Stimulated activated CD4-positive, alpha-beta T cell treated with anti-CD3 and anti-CD28 coated beads, TNF-alpha, amount 100 ng/mL, for 24 hours (primary cell): ENCODE measurements at regions not wholly inside any gene's neighbourhood (a gene's known extent, or its start where the extent isn't known, plus 50 kb on each side); places are given as distances from the start of the nearest gene placed in this dataset.
"Not testable (repeated sequence)": the region's sequence is repeated elsewhere in the genome, so short reads cannot be mapped to it uniquely, and the experiment has no call there.

Experiments
- DNase-seq, 3 experiments: peaks; one replicate each; pipeline ENCODE4 v3.0.0-alpha.2; 2020; ENCODE audit warnings: low read depth in 3 of 3

DNA sequence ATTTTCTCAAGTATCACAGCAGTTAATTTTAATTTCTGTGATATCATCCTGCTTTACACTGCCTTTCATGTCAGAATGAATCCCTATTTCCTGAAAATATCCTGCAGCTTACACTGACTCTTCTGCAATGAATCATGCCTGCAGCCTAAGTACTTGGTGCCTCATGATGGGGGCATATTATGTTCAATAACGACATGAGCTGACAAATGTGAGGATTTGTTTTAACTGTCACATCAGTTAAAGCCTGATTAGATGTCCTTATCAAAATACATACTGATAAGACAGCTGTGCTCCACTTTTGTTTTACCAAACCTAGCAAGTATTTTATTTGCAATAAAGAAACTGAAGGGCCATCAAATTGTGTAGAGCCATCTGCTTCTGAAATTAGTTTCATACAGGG lies 359.9 kb upstream of the AGA start:
- no peak for DNase-seq

DNA sequence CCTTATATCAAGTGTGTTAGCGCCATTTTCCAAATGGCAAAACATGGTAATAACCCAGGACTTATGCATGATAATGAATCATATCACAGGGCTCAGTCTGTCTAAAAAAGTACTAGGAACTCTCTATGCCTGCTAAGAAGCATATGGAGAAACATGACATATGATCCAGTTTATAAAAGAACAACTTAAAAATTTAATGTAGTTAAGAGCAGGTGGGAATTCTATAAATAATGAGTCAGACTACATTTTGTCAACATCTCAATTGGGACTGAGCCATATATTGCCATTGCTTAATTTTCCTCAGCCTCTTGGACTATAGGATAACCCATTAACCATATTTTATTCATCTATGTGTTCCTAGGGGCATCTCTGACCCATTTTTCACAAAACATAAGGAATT lies 360.4 kb upstream of the AGA start:
- no peak for DNase-seq

- no peak for DNase-seq
Observed at GRCh38 chr4:177803151-177803550, 360.9 kb upstream of the AGA start.

GRCh38 chr4:177809791-177810190 lies 367.6 kb upstream of the AGA start:
- no peak for DNase-seq

DNA sequence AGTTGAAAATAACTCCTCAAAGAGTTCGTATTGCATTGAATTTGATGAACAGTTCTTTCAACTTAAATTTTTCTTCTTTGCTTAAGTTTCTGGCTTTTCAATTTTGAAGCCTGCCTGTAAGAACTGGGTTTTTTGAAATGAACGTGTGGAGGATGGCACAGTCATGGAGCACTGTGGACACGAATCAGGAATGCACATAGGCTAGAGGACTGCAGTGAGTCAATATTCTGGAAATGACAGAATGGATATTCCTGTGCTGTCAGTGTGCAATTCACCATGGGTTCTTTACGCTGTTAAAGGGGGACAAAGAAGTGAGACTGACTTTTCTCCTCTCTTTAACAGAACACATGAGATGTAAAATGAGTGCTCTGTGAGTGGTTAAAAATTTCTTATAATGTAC lies 368.0 kb upstream of the AGA start:
- no peak for DNase-seq

- not testable (repeated sequence) for DNase-seq
Observed at GRCh38 chr4:177818392-177818791, 376.2 kb upstream of the AGA start.

GRCh38 chr4:177826973-177827372 lies 384.7 kb upstream of the AGA start:
- no peak for DNase-seq

GRCh38 chr4:177841258-177841657 lies 399.0 kb upstream of the AGA start:
- no peak for DNase-seq

GRCh38 chr4:177853229-177853628 lies 411.0 kb upstream of the AGA start:
- no peak for DNase-seq

DNA sequence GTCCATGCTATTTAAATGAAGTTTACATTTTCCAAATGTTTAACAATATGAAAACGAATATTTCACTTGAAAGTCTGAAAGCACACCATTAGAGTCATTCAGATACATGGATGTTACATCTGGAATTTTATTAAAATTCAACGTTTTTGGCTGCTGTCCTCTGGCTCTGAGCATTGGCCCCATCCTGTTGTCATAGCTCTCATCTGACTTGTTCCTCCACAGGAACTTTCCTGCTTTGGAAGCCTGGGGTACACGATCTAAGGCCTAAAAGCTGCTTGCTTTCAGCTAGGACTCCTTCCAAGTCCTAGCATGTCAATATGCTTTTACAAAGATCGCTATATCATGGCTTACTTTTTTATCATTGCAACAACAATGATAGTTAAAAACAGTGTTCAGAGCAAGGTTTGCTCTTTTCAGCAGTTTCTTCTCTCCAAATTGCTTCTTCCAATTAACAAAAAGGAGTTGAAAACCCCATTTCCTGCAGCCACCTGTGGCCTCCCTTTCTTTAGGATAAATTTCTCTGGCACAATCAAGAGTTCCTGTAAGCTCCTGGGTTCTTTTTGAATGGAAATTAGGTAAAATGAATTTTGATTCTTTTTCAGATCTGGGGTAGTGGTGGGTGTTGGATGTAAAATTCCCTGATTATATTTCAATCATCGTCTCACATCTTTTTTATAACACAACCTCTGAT lies 413.4 kb upstream of the AGA start:
- DNase-seq: no peak

GRCh38 chr4:177860171-177860570 lies 417.9 kb upstream of the AGA start:
- DNase-seq: no peak

GRCh38 chr4:177861551-177862094 lies 419.4 kb upstream of the AGA start:
- DNase-seq: no peak

GRCh38 chr4:177862541-177863176 lies 420.4 kb upstream of the AGA start:
- no peak for DNase-seq

DNA sequence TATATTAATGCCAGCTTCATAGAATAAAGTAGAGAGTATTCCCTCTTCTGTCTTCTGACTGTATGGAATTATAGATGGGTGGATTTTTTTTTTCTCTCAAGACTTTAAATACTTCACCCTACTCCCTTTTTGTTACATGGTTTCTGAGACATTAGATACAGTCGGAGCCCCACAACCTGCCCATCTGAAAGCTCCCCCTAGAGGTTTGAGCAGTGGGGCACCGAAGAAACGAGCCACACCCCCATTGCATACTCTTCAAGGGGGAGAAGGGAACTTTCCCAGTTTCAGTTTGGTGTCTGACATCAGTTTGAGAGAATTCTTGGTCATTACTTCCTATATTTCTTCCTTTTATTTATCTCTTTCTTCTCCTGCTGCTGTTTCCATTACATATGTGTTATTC lies 437.6 kb upstream of the AGA start:
- no peak for DNase-seq

- no peak for DNase-seq
Observed at GRCh38 chr4:177895136-177895535, 452.9 kb upstream of the AGA start.

DNA sequence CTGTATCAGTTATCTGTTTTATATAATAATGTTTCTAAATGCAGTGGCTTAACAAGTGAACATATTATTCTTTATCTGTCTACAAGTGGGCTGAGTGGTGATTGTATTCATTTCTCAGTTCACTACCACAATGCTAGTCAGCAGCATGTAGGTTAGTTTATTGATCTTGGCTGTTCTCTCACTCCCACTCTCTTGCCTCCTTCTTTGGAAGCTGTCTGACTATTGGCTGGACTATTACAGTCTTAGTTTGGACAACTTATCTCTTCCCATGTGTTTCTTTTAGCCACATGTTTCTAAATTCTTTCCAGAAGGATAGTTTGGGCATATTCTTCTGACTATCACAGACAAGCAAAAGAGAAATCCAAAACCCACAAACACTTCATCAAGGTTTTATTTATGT lies 459.5 kb upstream of the AGA start:
- DNase-seq: no peak

DNA sequence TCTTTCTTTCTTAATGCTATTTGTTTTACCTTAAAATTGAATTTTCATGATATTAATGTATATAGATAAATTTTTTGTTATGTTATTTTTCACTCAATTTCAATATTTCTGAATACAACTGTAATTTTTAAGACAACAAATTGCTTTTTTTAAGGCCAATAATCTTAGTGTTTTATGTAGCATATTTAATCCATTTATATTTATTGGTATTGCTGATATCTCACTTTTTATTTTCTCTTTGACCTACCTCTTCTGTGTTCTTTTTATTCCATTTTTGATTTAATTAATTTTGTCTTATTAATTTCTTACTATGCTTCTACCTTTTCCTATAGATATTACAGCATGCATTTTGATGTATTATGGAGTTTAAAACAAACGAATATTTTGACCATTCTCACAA lies 460.1 kb upstream of the AGA start:
- DNase-seq: no peak

GRCh38 chr4:177907736-177908424 lies 465.6 kb upstream of the AGA start:
- no peak for DNase-seq

DNA sequence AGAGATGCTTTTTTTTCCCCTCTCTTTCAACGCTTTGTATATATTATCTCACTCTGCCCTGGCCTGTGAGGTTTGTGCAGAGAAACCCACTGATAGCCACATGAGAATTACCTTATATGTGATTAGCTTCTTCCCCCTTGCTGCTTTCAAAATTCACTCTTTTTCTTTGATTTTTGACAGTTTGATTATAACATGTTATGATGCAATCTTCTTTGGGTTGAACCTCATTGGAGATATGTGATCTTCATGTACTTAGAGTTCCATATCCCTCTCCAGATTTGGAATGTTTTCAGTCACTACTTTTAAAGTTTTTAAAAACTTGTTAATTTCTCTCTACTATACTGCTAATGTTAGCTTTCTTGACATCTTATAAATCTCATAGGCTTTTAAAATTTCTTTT lies 479.5 kb upstream of the AGA start:
- no peak for DNase-seq

DNA sequence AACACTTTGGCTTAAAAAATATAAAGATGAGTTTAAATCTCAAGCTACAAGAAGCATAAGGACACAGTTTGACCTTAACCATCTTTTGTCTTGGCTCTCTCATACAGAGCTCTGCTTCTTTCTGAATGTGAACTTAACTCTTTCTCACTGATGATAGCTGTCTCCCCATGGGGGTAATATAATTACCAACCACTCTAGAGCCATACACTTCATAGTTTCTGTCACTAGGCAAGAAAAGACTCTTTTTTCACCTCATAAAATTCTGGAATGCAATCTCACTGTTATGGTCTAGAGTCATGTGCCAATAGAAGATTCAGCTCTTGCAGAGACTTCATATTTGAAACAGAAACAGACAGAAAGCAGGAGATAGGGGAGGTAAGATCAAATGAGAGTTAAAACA lies 481.7 kb upstream of the AGA start:
- no peak for DNase-seq

GRCh38 chr4:177937041-177937440 lies 494.8 kb upstream of the AGA start:
- DNase-seq: no peak

DNA sequence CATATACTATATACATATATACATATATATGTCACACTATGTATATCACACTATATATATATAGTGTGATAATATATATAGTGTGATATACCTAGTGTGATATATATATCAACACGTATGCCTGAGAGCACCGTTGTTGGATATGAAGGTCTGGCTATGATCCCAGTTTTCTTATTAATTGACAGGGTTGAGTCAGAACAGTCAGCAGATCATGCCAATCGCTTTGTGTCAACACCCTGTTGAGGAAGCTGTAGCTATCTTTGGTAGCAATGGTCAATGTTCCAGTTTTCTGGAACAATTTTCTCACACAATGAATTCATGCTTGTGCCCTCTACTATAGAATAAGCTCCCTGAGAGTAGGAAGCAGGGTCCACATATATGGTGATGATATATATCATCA lies 496.0 kb upstream of the AGA start:
- no peak for DNase-seq

DNA sequence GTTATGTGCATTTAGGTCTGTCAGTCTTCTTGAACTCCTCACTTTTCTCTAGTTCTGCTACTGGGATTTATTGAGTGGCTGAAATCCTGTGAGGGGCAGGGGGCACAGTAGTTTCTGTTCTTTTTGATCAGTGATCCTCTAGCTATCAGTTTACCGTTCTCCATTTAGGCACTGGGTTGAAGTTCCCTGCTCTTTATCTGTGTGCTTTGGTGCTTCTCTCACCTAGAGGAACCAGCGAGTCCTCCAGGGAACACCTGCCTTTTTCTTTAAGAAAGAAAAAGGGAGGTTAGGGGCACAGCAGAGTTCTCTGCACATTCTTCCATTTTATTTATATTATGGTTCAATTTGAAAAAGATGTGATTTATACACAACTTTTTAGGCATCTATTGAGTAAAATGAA lies 503.0 kb upstream of the AGA start:
- no peak for DNase-seq
